Activated T-helper 1 cell treated with anti-CD3 and anti-CD28 coated beads, Interleukin-12 subunit alpha, Interleukin-12 subunit beta, Interleukin-2, Interleukin-4 antibody, amounts not matched to agents 30 ng/mL and 10 ng/mL and 1 ng/mL, durations not matched to agents 14 hours and 24 hours and 36 hours (primary cell): ENCODE measurements at regions not wholly inside any gene's neighbourhood (a gene's known extent, or its start where the extent isn't known, plus 50 kb on each side); places are given as distances from the start of the nearest gene placed in this dataset.

Experiments
- DNase-seq: peaks from one replicate; pipeline ENCODE4 v3.0.0; 2021; ENCODE audit warnings: low spot score
- H3K27ac Mint-ChIP-seq: one replicate; pipeline ENCODE4 v1.8.0; 2021; ENCODE audit warnings: mild to moderate bottlenecking, mixed read lengths
- H3K27me3 Mint-ChIP-seq: one replicate; pipeline ENCODE4 v1.8.0; 2022; ENCODE audit warnings: mild to moderate bottlenecking, moderate library complexity, mixed read lengths; ENCODE audit not compliant: insufficient read depth
- H3K36me3 Mint-ChIP-seq: one replicate; pipeline ENCODE4 v1.8.0; 2021; ENCODE audit warnings: low read depth, mixed read lengths
- H3K4me1 Mint-ChIP-seq: one replicate; pipeline ENCODE4 v1.8.0; 2021; ENCODE audit warnings: low read depth, mixed read lengths
- H3K4me3 Mint-ChIP-seq: one replicate; pipeline ENCODE4 v1.8.0; 2021; ENCODE audit warnings: mild to moderate bottlenecking, moderate library complexity, mixed read lengths
- H3K9me3 Mint-ChIP-seq: one replicate; pipeline ENCODE4 v1.8.0; 2021; ENCODE audit warnings: mixed read lengths
- intact Hi-C: fragments of 100-400 bp; cut with micrococcal nuclease; formaldehyde crosslinking; loops from one replicate; pipeline ENCODE4 v1.15.1; 2024

DNA sequence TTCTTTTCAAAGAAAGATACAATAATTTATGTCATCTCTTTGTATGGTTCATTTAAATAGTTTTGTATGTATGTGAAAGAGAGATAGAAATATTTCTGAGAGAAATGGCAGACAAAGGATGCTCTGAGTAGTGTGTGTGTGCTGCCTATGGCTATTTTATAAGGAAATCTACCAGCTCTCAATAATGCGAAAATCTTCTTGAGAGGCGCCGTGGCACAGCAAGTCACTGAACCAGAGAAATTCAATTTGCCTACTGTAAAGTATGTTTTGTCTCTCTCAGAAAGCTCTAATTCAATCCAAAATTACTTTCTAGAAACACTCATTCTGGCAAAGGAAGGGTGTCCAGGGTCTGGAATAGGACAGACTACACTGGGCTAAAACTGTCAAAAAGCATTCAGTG lies 1981.1 kb downstream of the EFNA5 start:
- DNase-seq = no peak
- H3K4me3 Mint-ChIP-seq = no peak overlapping the region
- H3K27ac Mint-ChIP-seq = no peak overlapping the region
- no peaks in the 10 kb centered on the region for H3K36me3 Mint-ChIP-seq
- H3K27me3 Mint-ChIP-seq = no peaks in the 10 kb centered on the region
- H3K9me3 Mint-ChIP-seq = no peaks in the 10 kb centered on the region
- no peaks in the 10 kb centered on the region for H3K4me1 Mint-ChIP-seq
- intact Hi-C loops = no loop called here

- no peaks in the 10 kb centered on the region for H3K27me3 Mint-ChIP-seq
- no peaks in the 10 kb centered on the region for H3K4me1 Mint-ChIP-seq
- H3K4me3 Mint-ChIP-seq = no peak overlapping the region
- DNase-seq = no peak
- intact Hi-C loops = no loop called here
- no peak overlapping the region for H3K27ac Mint-ChIP-seq
- no peaks in the 10 kb centered on the region for H3K9me3 Mint-ChIP-seq
- H3K36me3 Mint-ChIP-seq = no peaks in the 10 kb centered on the region
Observed at GRCh38 chr5:105688227-105688792, 1982.4 kb downstream of the EFNA5 start.

- H3K9me3 Mint-ChIP-seq = no peaks in the 10 kb centered on the region
- H3K4me1 Mint-ChIP-seq = no peaks in the 10 kb centered on the region
- no peaks in the 10 kb centered on the region for H3K27me3 Mint-ChIP-seq
- no peak overlapping the region for H3K4me3 Mint-ChIP-seq
- H3K36me3 Mint-ChIP-seq = no peaks in the 10 kb centered on the region
- no peak for DNase-seq
- intact Hi-C loops = no loop called here
- no peak overlapping the region for H3K27ac Mint-ChIP-seq
Observed at GRCh38 chr5:105687493-105687892, 1983.2 kb downstream of the EFNA5 start.

DNA sequence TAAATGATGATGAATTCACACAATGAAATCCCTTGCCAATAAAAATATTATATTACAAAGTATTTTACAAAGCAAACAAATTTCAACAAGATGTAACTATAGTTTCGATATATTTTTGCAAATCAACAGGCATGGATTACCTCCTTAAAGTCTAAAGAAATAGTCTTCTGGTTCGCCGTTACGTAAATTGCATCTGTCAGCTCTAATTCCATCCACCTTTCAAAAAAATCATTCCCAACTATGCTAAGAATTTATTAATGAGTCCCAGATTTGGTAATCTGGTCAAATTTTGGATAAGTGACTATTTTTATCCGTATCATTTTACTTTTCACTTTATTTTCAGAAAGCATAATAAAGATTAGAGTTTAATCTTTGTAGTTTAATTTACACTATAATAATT lies 1984.9 kb downstream of the EFNA5 start:
- Mint-ChIP-seq H3K36me3 (no peaks in the 10 kb centered on the region), H3K4me3 (no peak overlapping the region), H3K27ac (no peak overlapping the region), H3K27me3 (no peaks in the 10 kb centered on the region), H3K9me3 (no peaks in the 10 kb centered on the region), H3K4me1 (no peaks in the 10 kb centered on the region)
- intact Hi-C loops = no loop called here
- DNase-seq = no peak

GRCh38 chr5:105684799-105685198 lies 1985.9 kb downstream of the EFNA5 start:
- DNase-seq = no peak
- no peak overlapping the region for H3K4me3 Mint-ChIP-seq
- H3K27ac Mint-ChIP-seq = no peak overlapping the region
- no peaks in the 10 kb centered on the region for H3K9me3 Mint-ChIP-seq
- no peaks in the 10 kb centered on the region for H3K4me1 Mint-ChIP-seq
- H3K36me3 Mint-ChIP-seq = no peaks in the 10 kb centered on the region
- H3K27me3 Mint-ChIP-seq = no peaks in the 10 kb centered on the region
- intact Hi-C loops = no loop called here

- Mint-ChIP-seq H3K4me1 (no peaks in the 10 kb centered on the region), H3K36me3 (no peaks in the 10 kb centered on the region), H3K4me3 (no peak overlapping the region), H3K9me3 (no peaks in the 10 kb centered on the region), H3K27me3 (no peaks in the 10 kb centered on the region), H3K27ac (no peak overlapping the region)
- intact Hi-C loops = no loop called here
- DNase-seq = no peak
Observed at GRCh38 chr5:105680858-105681475, 1989.8 kb downstream of the EFNA5 start.

DNA sequence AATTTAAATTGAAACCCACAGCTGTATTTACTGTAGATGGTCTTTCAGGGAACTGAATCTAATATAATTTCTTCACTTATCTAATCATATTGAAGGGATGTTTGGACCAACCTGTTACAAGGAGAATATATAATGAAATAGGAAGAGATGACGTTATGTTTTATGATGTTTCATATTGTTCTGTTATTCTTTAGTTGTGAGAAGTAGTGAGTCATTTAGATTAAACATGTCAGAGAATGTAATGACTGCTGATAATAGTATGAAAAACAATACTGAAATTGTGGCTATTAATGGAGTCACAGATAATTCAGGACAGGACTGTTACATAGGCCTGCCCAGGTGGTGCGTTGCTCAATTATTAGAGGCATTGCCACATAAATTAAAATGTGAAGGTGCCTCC lies 1993.4 kb downstream of the EFNA5 start:
- Mint-ChIP-seq H3K4me1 (no peaks in the 10 kb centered on the region), H3K27ac (no peak overlapping the region), H3K9me3 (no peaks in the 10 kb centered on the region), H3K36me3 (no peaks in the 10 kb centered on the region), H3K4me3 (no peak overlapping the region), H3K27me3 (no peaks in the 10 kb centered on the region)
- DNase-seq = no peak
- intact Hi-C loops = no loop called here

GRCh38 chr5:105670596-105670995 lies 2000.1 kb downstream of the EFNA5 start:
- Mint-ChIP-seq H3K4me1 (no peaks in the 10 kb centered on the region), H3K9me3 (peaks cover 22% of the 10 kb centered on the region), H3K4me3 (no peak overlapping the region), H3K27ac (no peak overlapping the region), H3K36me3 (no peaks in the 10 kb centered on the region), H3K27me3 (no peaks in the 10 kb centered on the region)
- intact Hi-C loops = no loop called here
- no peak for DNase-seq

DNA sequence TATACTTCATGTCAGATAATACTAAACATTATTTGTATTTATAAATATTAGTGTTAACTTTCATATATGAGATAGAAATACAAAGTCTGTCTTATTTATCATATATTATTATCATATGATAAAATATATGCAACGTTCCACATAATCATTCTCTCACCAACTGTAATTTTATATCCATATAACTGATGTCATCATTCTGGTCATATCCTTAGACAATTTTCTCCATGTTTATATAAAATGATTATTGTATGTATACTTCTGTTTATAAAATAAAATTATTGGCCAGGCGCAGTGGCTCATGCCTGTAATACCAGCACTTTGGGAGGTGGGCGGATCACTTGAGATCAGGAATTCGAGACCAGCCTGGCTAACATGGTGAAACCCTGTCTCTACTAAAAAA lies 2007.1 kb downstream of the EFNA5 start:
- Mint-ChIP-seq H3K4me3 (no peak overlapping the region), H3K27me3 (no peaks in the 10 kb centered on the region), H3K27ac (no peak overlapping the region), H3K9me3 (peaks cover 6% of the 10 kb centered on the region), H3K4me1 (no peaks in the 10 kb centered on the region), H3K36me3 (no peaks in the 10 kb centered on the region)
- DNase-seq = no peak
- intact Hi-C loops = no loop called here

DNA sequence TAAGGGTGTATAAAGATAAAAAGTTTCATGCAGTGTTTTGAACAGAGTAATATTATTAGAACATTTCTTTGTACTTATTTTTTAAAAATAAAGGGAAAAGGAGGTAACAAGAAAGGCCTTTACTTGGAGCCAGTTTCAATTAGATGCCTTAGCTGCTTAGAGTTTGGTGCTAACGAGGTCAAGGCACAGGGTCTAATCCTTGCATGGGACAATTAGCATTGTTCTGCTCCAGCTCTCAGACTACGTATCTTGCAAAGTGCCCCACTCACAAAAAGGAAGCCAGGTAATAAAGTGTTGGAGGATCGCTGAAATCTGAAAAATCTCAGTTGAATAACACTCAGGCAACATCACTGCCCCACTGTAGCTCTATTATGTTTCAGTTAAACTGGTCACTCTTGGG lies 2011.3 kb downstream of the EFNA5 start:
- Mint-ChIP-seq H3K4me1 (no peaks in the 10 kb centered on the region), H3K27ac (no peak overlapping the region), H3K27me3 (no peaks in the 10 kb centered on the region), H3K9me3 (no peaks in the 10 kb centered on the region), H3K4me3 (no peak overlapping the region), H3K36me3 (no peaks in the 10 kb centered on the region)
- intact Hi-C loops = no loop called here
- no peak for DNase-seq

DNA sequence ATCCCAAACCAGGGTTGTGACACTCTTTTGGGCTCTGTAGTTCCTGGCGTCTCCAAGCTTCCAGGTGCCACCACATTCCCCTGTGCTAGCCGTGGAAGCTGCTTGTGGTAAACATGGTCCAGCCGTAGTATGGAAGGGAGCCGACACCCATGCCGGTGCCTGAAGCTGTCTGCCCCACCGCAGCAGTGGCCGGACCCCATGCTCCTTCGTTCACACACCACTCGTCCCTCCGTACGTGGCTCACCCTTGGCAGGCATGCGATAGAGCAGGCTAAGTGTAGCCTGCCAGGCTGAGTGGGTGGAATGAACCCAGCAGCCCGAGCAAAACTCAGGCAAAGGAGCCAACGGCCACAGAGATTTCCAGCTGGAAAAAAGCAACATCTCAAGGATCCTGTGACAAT lies 2030.4 kb downstream of the EFNA5 start:
- intact Hi-C loops = no loop called here
- Mint-ChIP-seq H3K4me3 (no peak overlapping the region), H3K9me3 (peaks cover 22% of the 10 kb centered on the region), H3K27me3 (no peaks in the 10 kb centered on the region), H3K36me3 (no peaks in the 10 kb centered on the region), H3K4me1 (no peaks in the 10 kb centered on the region), H3K27ac (no peak overlapping the region)
- no peak for DNase-seq

GRCh38 chr5:105639511-105639910 lies 2031.2 kb downstream of the EFNA5 start:
- Mint-ChIP-seq H3K9me3 (peaks cover 20% of the 10 kb centered on the region), H3K4me3 (no peak overlapping the region), H3K4me1 (no peaks in the 10 kb centered on the region), H3K27me3 (no peaks in the 10 kb centered on the region), H3K36me3 (no peaks in the 10 kb centered on the region), H3K27ac (no peak overlapping the region)
- intact Hi-C loops = no loop called here
- no peak for DNase-seq

DNA sequence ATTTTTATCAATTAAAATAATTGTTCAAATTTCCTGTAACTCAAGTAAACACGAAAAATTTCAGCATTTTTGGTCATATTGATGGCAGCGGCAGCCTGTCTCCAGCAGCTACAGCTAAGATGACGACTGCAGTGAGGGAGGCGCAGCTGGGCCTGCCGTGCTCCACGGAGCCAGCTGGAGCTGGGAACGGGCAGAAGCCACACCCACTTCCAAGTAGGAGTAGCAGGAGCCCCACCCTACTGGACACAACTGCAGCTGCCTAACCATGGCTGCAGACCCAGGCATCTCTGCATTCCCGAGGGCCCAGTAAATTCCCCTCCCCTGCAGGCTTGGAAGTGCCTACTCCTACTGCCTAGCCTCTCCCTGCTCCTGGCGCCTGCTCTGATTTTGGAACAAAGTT lies 2031.7 kb downstream of the EFNA5 start:
- no peaks in the 10 kb centered on the region for H3K4me1 Mint-ChIP-seq
- H3K27me3 Mint-ChIP-seq = no peaks in the 10 kb centered on the region
- intact Hi-C loops = no loop called here
- no peak for DNase-seq
- peaks cover 17% of the 10 kb centered on the region for H3K9me3 Mint-ChIP-seq
- H3K36me3 Mint-ChIP-seq = no peaks in the 10 kb centered on the region
- no peak overlapping the region for H3K4me3 Mint-ChIP-seq
- H3K27ac Mint-ChIP-seq = no peak overlapping the region

DNA sequence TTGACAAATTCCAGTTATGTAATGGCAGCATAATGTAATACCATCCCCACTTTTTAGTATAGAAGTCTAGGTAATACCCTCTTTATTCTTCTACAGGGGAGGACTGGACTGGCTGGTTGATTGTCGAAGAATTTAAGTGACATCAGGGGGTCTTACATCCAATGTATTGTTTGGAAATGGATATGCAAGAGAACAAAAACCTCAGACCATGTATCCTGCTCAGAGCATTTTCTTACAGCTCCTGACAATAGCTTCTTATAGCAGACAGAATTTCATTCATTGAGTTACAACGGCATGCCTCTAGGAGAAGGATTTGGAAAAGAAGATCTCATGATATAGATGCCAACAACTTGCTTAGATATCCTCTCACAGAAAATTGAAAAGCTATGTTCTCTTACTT lies 2032.3 kb downstream of the EFNA5 start:
- Mint-ChIP-seq H3K36me3 (no peaks in the 10 kb centered on the region), H3K27me3 (no peaks in the 10 kb centered on the region), H3K9me3 (peaks cover 13% of the 10 kb centered on the region), H3K4me1 (no peaks in the 10 kb centered on the region), H3K4me3 (no peak overlapping the region), H3K27ac (no peak overlapping the region)
- no peak for DNase-seq
- intact Hi-C loops = no loop called here
